Endothelial cell of umbilical vein (primary cell): ENCODE measurements at regions not wholly inside any gene's neighbourhood (a gene's known extent, or its start where the extent isn't known, plus 50 kb on each side); places are given as distances from the start of the nearest gene placed in this dataset.

ENCODE experiments used
- BruUV-seq: library from RNA; stranded (reverse); fragments of 400-500 nt; replicated peaks from 2 replicates; lab custom pipeline; 2021; lab: Mats Ljungman, UMichigan
- CTCF ChIA-PET: fragments of 300-600, 350-600 bp; sonication (Branson Sonifier 250); formaldehyde crosslinking; loops from one replicate; lab custom pipeline; 2021; ENCODE audit warnings: antibody characterized with exemption, inconsistent platforms; lab: Charles Lee
- POLR2A ChIA-PET: fragments of 300-600, 350-600 bp; sonication (Branson Sonifier 250); formaldehyde crosslinking; loops from one replicate; lab custom pipeline; 2021; ENCODE audit warnings: antibody characterized with exemption, inconsistent platforms; lab: Charles Lee
- DNase-seq: peaks from one replicate; pipeline ENCODE4 v3.0.0-alpha.2; 2011; ENCODE audit warnings: low read depth, low spot score
- FAIRE-seq: peaks from 2 replicates; lab custom pipeline; 2011; peaks lifted over from hg19 to GRCh38; lab: Jason Lieb, UNC
- H2AFZ ChIP-seq: 2 replicates; pipeline ENCODE4 v1.6.0; 2012; ENCODE audit warnings: low read depth, low read length, control low read depth, inconsistent platforms
- H3K27ac ChIP-seq: 2 replicates; pipeline ENCODE4 v1.5.1; 2011; ENCODE audit warnings: low read depth, mild to moderate bottlenecking, control low read depth, low read length, moderate library complexity; ENCODE audit not compliant: insufficient read depth
- H3K27me3 ChIP-seq, 2 experiments: 2 replicates each; pipeline versions ENCODE4 v1.6.0 to v1.6.1; 2011; ENCODE audit warnings: low read length in 2 of 2, mixed read lengths in 1 of 2; ENCODE audit not compliant: control insufficient read depth in 2 of 2, insufficient read depth in 2 of 2
- H3K36me3 ChIP-seq, 2 experiments: 2 replicates in 1 of 2; 3 replicates in 1 of 2; pipeline ENCODE4 v1.5.1; 2011; ENCODE audit warnings: low read length in 2 of 2, mild to moderate bottlenecking in 1 of 2, moderate library complexity in 1 of 2; ENCODE audit not compliant: control insufficient read depth in 2 of 2, insufficient read depth in 2 of 2; ENCODE audit errors: extremely low read depth in 1 of 2
- H3K4me1 ChIP-seq: 3 replicates; pipeline ENCODE4 v1.5.1; 2011; ENCODE audit warnings: mild to moderate bottlenecking, low read length; ENCODE audit not compliant: control insufficient read depth, insufficient read depth; ENCODE audit errors: extremely low read depth
- H3K4me2 ChIP-seq: 2 replicates; pipeline ENCODE4 v1.6.1; 2011; ENCODE audit warnings: low read length, control low read depth, mixed read lengths; ENCODE audit not compliant: insufficient read depth
- H3K4me3 ChIP-seq, 3 experiments: fragments of 200-600 bp in 1 of 3; sonication (generic), shearing (Covaris generic) in 1 of 3; replicated peaks in 1 of 3; 2 replicates each; pipeline ENCODE4 v1.5.1; 2011 to 2016; ENCODE audit warnings: control low read depth in 3 of 3, low read length in 3 of 3, mild to moderate bottlenecking in 2 of 3, inconsistent platforms in 1 of 3, low read depth in 1 of 3, moderate library complexity in 1 of 3; ENCODE audit not compliant: insufficient read depth in 1 of 3
- H3K79me2 ChIP-seq: 2 replicates; pipeline ENCODE4 v1.6.0; 2012; ENCODE audit warnings: low read length, inconsistent platforms; ENCODE audit not compliant: control insufficient read depth, insufficient read depth
- H3K9ac ChIP-seq: replicated peaks from 2 replicates; pipeline ENCODE3; 2011; ENCODE audit warnings: low read length, control low read depth; ENCODE audit not compliant: insufficient read depth; ENCODE audit errors: extremely low read depth
- H3K9me1 ChIP-seq: replicated peaks from 3 replicates; pipeline ENCODE4 v1.6.0; 2011; ENCODE audit warnings: mild to moderate bottlenecking, low read length; ENCODE audit not compliant: control insufficient read depth, insufficient read depth; ENCODE audit errors: extremely low read depth
- H3K9me3 ChIP-seq: replicated peaks from 2 replicates; pipeline ENCODE4 v1.5.1; 2012; ENCODE audit warnings: low read length, inconsistent platforms; ENCODE audit not compliant: control insufficient read depth, insufficient read depth
- H4K20me1 ChIP-seq: replicated peaks from 2 replicates; pipeline ENCODE3; 2011; ENCODE audit warnings: mild to moderate bottlenecking, low read length; ENCODE audit not compliant: control insufficient read depth, insufficient read depth; ENCODE audit errors: extremely low read depth
- MYC ChIP-seq: IDR thresholded peaks from one replicate; pipeline ENCODE4 v1.6.1; 2011; ENCODE audit warnings: mild to moderate bottlenecking, low read depth, low read length
- dilution Hi-C: fragments of 300-500 bp; cut with MboI; formaldehyde crosslinking; loops from one replicate; pipeline ENCODE4 v1.15.0; 2019; ENCODE audit warnings: low sequenced_read_pairs; ENCODE audit not compliant: extremely low pct_ligation_motif_present
- intact Hi-C: fragments of 100-400 bp; cut with micrococcal nuclease; formaldehyde crosslinking; loops from one replicate; pipeline ENCODE4 v1.10.0; 2022
- TF ChIP-seq, protein P1 (sequence below), 2 donors: IDR thresholded peaks; 1 replicate in 1 of 2; 2 replicates in 1 of 2; pipeline ENCODE4 v1.5.1; 2011; ENCODE audit warnings: low read length in 2 of 2, mild to moderate bottlenecking in 2 of 2, moderate library complexity in 2 of 2, control low read depth in 1 of 2, inconsistent platforms in 1 of 2, low read depth in 1 of 2; ENCODE audit not compliant: insufficient read depth in 1 of 2; ENCODE audit errors: extremely low read depth in 1 of 2
- TF ChIP-seq, protein P2 (sequence below): IDR thresholded peaks from 2 replicates; pipeline ENCODE4 v1.6.1; 2011; ENCODE audit not compliant: insufficient read depth, insufficient read length

DNA sequence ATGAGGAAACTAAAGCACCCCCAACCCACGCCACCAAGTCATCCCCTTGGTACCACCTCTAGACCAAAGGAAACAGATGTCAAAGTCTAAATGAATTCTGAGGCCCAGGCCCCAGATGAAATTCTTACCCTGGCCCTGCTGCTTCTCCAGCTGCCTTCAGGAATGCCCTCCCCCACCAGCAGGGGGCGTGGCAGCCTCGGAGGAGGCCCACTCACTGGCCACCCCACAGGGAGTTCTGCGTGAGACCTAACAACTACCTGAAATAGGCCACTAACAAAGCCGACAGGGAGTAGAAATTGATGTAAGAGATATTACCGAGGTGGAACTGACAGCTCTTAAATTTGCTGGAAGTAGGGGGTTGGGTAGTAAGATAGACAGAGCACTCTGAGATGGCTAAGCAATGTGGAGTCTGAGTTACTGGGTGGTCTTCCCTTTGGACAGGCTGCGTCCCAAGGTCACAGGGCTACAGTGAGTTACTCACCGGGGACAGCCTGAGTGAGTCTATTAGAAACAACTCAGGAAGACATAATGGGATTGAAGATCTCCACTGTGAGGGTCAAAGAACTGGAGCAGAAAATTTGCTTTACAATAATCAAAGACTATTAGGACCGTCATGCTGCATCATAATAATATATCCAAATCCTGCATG, 240.7 kb downstream of the SHOX2 start:
- Histone ChIP-seq H3K27ac (no peak overlapping the region), H3K36me3 (no peaks in the 10 kb centered on the region), H2AFZ (no peak overlapping the region), H3K4me1 (no peaks in the 10 kb centered on the region), H3K9me1 (no peaks in the 10 kb centered on the region), H3K27me3 (no peaks in the 10 kb centered on the region), H4K20me1 (no peaks in the 10 kb centered on the region), H3K9me3 (no peaks in the 10 kb centered on the region), H3K79me2 (no peaks in the 10 kb centered on the region), H3K9ac (no peak overlapping the region), H3K4me2 (no peak overlapping the region), H3K4me3 (no peak overlapping the region)
- dilution Hi-C loops (no loop called here), intact Hi-C loops (loop anchor here (1.0 to 2.0 kb wide), 4 partner anchors 333 to 667 kb away; no protein-coding TSS in a partner anchor)
- DNase-seq (peak; percentile 26), FAIRE-seq (no peak)
- ChIA-PET POLR2A (no interaction called here), CTCF (interaction anchor here (0.6 to 3.2 kb wide), 17 partner anchors 8 to 929 kb away, joined by 3 to 58 read pairs (median 5); partner anchors contain the start of gene GFM1)
- BruUV-seq = no TSS peak
- TF ChIP-seq, protein P1, sequence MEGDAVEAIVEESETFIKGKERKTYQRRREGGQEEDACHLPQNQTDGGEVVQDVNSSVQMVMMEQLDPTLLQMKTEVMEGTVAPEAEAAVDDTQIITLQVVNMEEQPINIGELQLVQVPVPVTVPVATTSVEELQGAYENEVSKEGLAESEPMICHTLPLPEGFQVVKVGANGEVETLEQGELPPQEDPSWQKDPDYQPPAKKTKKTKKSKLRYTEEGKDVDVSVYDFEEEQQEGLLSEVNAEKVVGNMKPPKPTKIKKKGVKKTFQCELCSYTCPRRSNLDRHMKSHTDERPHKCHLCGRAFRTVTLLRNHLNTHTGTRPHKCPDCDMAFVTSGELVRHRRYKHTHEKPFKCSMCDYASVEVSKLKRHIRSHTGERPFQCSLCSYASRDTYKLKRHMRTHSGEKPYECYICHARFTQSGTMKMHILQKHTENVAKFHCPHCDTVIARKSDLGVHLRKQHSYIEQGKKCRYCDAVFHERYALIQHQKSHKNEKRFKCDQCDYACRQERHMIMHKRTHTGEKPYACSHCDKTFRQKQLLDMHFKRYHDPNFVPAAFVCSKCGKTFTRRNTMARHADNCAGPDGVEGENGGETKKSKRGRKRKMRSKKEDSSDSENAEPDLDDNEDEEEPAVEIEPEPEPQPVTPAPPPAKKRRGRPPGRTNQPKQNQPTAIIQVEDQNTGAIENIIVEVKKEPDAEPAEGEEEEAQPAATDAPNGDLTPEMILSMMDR (IDR thresholded peaks at IDR 0.05; ENCODE audit: extremely low read depth in 1 of 2, insufficient read depth in 1 of 2, low read depth in 1 of 2, low read length in 2 of 2) = peak; percentile 74 to 79
- TF ChIP-seq MYC = no peak

DNA sequence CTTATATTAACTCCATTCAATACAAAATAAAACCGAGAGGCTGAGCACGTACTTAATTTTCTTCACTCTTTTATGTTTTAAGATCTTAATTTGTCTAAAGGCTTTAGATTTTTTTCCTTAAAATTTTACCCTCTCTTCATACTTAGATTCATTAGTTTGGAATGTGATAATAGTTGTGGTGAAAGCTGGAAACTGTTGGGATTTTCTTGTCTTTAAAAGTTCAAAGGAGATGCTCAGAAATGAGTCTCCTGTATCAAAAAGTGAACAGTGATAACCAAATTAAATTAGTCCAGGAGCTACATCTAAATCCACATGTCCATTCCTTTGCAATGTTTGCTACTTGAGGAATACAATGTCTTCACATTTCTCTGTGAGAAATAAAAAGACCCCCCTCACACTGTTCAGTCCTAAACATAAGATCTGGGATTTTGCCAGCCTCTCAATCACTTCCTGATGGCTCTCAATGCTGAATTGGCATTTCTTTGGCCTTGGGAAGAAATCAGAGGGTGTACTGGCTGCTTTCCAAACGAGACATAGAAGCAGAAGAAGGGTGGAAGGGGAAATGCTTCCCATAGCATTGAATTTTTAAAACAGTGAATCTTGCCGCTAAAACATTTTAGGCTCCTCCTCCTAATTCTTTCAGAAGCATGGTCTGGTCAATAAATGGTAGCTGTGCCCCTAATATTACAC, 245.0 kb downstream of the SHOX2 start:
- no TSS peak for BruUV-seq
- no peak for FAIRE-seq
- no peak overlapping the region for H2AFZ ChIP-seq
- CTCF ChIA-PET = interaction anchor here (0.7 kb wide), 1 partner anchor 157 kb away, joined by 3 read pairs; no protein-coding TSS in a partner anchor
- H3K27ac ChIP-seq = no peak overlapping the region
- no peaks in the 10 kb centered on the region for H4K20me1 ChIP-seq
- POLR2A ChIA-PET = no interaction called here
- DNase-seq = no peak
- no peaks in the 10 kb centered on the region for H3K4me1 ChIP-seq
- no peak overlapping the region for H3K4me3 ChIP-seq
- intact Hi-C loops (no loop called here), dilution Hi-C loops (no loop called here)
- no peaks in the 10 kb centered on the region for H3K9me1 ChIP-seq
- H3K9me3 ChIP-seq = no peaks in the 10 kb centered on the region
- H3K27me3 ChIP-seq = no peaks in the 10 kb centered on the region
- H3K9ac ChIP-seq = no peak overlapping the region
- H3K79me2 ChIP-seq = no peaks in the 10 kb centered on the region
- no peaks in the 10 kb centered on the region for H3K36me3 ChIP-seq
- TF ChIP-seq, protein P2, sequence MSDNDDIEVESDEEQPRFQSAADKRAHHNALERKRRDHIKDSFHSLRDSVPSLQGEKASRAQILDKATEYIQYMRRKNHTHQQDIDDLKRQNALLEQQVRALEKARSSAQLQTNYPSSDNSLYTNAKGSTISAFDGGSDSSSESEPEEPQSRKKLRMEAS = no peak
- no peak for TF ChIP-seq MYC
- H3K4me2 ChIP-seq = no peak overlapping the region
